GM18511 (cell line): ENCODE measurements at regions not wholly inside any gene's neighbourhood (a gene's known extent, or its start where the extent isn't known, plus 50 kb on each side); places are given as distances from the start of the nearest gene placed in this dataset.
"Not testable (repeated sequence)": the region's sequence is repeated elsewhere in the genome, so short reads cannot be mapped to it uniquely, and the experiment has no call there.

Source experiments
- ATAC-seq: cut with Tn5 transposase; IDR thresholded peaks from one replicate; pipeline ENCODE4 v1.9.1; 2021; ENCODE audit warnings: mild to moderate bottlenecking, moderate library complexity; ENCODE audit not compliant: unreplicated experiment

GRCh38 chr6:9361749-9362148, 926.4 kb upstream of the SLC35B3 start:
- no peak for ATAC-seq

- no peak for ATAC-seq
Measured at GRCh38 chr6:9360881-9361280, 925.5 kb upstream of the SLC35B3 start.

- ATAC-seq = no peak
Measured at GRCh38 chr6:9347608-9348007, 912.3 kb upstream of the SLC35B3 start.

- no peak for ATAC-seq
Measured at GRCh38 chr6:9346923-9347322, 911.6 kb upstream of the SLC35B3 start.

GRCh38 chr6:9335431-9335830, 900.1 kb upstream of the SLC35B3 start:
- ATAC-seq = no peak

- no peak for ATAC-seq
Measured at GRCh38 chr6:9334979-9335378, 899.6 kb upstream of the SLC35B3 start.

- ATAC-seq = no peak
Measured at GRCh38 chr6:9332241-9332780, 897.0 kb upstream of the SLC35B3 start.

- ATAC-seq = no peak
Measured at GRCh38 chr6:9316831-9317230, 881.5 kb upstream of the SLC35B3 start.

GRCh38 chr6:9315966-9316650, 880.8 kb upstream of the SLC35B3 start:
- ATAC-seq = no peak

- ATAC-seq = no peak
Measured at GRCh38 chr6:9308284-9308683, 872.9 kb upstream of the SLC35B3 start.

GRCh38 chr6:9307786-9308185, 872.4 kb upstream of the SLC35B3 start:
- no peak for ATAC-seq

- no peak for ATAC-seq
Measured at GRCh38 chr6:9307187-9307586, 871.8 kb upstream of the SLC35B3 start.

- no peak for ATAC-seq
Measured at GRCh38 chr6:9295644-9296043, 860.3 kb upstream of the SLC35B3 start.

- ATAC-seq = no peak
Measured at GRCh38 chr6:9292975-9293374, 857.6 kb upstream of the SLC35B3 start.

GRCh38 chr6:9290342-9290741, 855.0 kb upstream of the SLC35B3 start:
- not testable (repeated sequence) for ATAC-seq

- no peak for ATAC-seq
Measured at GRCh38 chr6:9272671-9273070, 837.3 kb upstream of the SLC35B3 start.

- no peak for ATAC-seq
Measured at GRCh38 chr6:9266741-9267140, 831.4 kb upstream of the SLC35B3 start.

- ATAC-seq = no peak
Measured at GRCh38 chr6:9257215-9257614, 821.9 kb upstream of the SLC35B3 start.

GRCh38 chr6:9254251-9254650, 818.9 kb upstream of the SLC35B3 start:
- ATAC-seq = no peak

GRCh38 chr6:9252799-9253198, 817.5 kb upstream of the SLC35B3 start:
- no peak for ATAC-seq

- ATAC-seq = no peak
Measured at GRCh38 chr6:9250852-9251251, 815.5 kb upstream of the SLC35B3 start.

- ATAC-seq = no peak
Measured at GRCh38 chr6:9248133-9248532, 812.8 kb upstream of the SLC35B3 start.

- no peak for ATAC-seq
Measured at GRCh38 chr6:9240861-9241260, 805.5 kb upstream of the SLC35B3 start.
